GOT3 (cell line): ENCODE measurements at regions not wholly inside any gene's neighbourhood (a gene's known extent, or its start where the extent isn't known, plus 50 kb on each side); places are given as distances from the start of the nearest gene placed in this dataset.
"Not testable (repeated sequence)": the region's sequence is repeated elsewhere in the genome, so short reads cannot be mapped to it uniquely, and the experiment has no call there.

ENCODE experiments used
- DNase-seq: peaks from one replicate; lab custom pipeline; 2025; ENCODE audit warnings: mixed read lengths; lab: John Stamatoyannopoulos, UW

DNA sequence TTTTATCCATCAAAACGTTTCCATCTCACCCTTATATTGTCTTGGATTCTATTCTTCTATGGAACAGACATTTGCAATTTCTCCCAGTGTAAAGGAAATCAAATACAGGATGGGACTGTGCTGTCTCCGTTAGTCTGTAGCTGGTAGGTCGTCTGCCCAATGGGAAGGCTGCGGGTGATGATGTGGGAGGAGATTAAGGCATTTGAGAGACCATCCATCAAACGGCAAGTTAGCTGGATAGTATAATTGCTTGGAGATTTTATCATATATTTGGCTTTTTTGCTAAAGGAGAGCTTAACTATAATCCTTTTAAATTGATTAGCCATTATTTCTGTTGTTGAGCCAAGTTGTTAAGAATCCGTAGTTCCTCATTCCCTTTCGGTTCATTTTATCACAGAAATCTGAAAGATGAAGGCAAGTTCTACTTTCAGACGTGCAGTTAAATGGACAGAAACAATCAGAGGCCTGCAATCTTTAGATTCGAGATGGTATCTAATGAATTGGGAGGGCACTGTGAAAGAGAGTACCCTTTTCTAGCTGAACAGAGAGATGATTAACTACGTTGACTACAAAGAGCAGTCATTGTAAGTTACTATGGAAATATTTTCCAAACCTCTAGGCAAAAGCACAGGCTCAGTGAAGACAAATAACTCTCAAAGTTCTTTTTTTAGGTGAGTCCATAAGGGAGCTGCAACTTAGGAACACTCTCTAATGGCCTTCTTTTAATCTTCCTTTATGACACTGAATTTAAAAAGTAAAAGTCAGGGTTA lies 253.3 kb upstream of the KIAA1217 start:
- no peak for DNase-seq

DNA sequence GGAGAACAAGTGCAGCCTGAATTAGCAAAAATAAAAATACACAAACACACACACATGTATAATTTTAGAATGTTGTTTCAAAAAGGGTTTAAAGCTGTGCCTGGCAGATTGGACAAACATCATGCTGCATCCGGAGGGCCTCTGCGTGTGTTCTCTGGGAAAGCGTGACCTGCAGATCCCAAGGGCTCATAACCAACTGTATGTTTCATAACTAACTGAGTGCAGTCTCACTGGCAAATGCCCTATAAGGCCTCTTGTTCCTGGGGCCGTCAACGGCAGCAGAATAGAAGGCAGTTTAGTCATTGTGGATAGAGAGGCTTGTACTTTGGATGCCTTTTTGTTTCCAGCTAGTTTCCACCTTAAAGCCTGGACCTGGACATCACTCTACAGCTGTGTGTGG lies 243.8 kb upstream of the KIAA1217 start:
- no peak for DNase-seq

DNA sequence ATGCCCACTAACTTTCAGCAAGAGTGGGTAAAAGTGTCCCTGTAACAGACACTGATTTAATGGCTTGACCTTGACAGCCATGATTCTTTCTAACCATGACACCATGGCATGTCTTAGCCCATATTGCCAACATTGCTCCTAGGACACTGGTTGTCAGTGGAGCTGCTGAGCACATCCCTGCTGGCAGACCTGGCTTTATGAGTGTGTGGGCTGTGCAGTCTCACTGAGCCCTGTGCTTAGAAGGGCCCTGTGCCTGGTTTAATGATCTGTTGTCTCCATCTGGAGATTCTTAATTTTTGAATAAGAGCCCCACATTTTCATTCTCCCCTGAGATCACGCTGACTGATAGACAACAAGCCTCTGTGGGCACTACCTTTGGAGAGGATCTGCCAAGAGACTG lies 243.1 kb upstream of the KIAA1217 start:
- DNase-seq: no peak

DNA sequence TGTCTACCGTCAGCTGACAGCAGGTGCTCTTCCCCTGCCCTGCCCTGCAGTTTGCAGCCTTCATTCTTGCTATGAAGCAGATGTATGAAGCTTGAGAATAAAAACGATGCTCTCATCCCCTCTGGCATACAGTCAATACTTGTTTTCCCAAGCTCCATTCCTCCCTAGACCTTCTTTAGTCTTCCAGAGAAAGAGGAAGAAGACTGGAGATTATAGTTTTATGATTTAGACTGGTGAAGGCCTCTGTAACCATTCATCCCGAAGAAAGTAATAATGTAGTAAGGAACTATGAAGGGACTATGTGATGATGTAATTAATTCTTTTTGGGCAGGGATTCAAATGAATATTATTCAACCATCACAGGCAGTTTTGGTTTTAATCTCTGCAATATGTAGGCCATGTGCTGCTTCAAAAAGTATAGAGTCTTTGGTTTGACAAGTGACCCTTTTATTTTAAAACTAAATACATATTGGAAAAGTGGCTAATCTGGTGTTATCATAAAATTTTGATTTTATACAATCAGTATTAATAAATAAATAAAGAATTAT lies 242.4 kb upstream of the KIAA1217 start:
- no peak for DNase-seq

DNA sequence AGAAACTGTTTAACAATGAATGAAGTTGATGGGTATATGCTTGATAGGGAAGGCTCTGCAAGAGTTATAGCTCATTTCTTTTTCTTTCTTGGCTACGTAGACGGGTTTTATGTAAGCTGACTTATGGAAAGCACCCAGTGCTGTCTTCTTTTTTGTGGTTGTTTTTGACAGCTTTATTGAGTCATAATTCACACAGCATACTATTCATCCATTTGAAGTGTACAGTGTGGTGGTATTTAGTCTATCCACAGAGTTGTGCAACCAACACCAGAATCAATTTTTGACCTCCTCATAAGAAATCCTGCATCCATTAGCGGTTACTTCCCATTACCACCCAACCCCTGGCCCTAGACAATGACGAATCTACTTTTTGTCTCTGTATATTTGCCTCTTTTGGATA lies 240.6 kb upstream of the KIAA1217 start:
- DNase-seq: no peak

DNA sequence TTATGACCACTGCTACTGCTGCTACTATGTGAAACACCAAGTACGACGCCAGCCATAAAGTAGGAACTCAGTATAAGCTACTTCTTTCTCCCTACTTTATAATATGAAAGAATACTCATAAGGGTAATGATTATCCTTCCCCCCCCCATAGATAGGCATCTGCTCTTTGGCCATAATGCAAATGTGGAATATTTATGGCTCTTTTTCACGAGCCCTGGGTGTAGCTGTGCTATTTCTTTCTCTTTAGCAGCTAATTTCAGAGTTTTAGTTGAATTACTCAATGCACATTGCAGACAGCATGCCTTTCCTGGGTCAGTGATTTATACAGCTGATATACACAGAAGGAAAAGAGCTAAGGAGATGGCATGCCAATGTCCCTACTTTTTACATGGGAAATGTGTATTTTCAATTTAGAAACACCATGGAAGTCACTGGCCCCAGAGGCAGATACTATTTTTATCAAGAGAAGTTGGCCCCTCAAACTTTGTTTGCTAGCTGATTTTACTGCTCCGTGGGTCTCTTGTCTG lies 234.1 kb upstream of the KIAA1217 start:
- no peak for DNase-seq

DNA sequence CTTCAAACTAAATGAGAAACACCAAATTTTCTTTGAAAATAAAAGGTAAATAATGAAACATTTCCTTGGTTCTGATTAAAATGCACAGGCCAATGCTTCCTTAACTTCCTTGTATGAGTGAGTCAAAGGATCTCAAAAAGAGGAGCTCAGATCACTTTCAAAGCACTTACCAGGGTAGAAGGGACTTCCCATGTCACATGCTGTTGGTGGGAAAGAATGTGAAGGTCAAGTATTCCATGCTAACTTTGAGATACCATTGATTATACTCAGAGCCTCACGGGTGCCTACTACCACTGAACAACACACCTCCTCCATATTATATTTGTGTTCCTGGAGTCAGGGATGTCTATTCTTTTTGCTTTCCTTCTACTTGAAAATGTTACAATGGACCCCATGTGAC lies 233.5 kb upstream of the KIAA1217 start:
- DNase-seq: no peak

DNA sequence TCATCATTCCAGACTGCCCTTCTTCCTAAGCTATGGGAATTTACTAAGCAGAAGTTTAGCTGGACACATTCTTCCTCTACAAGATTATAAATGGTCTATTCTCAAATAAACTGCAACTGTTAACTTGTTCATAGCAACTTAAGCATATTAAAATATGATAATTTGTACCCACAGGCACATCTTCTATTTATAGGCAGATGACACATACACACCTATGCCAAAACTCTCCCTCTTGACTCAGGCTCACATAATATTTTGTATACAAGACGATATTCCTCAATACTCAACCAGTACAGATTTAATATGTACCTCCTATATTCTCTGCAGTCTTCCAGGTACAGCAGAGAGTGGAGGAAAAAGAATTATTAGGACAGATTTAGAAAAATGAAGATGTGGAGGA lies 232.7 kb upstream of the KIAA1217 start:
- no peak for DNase-seq

DNA sequence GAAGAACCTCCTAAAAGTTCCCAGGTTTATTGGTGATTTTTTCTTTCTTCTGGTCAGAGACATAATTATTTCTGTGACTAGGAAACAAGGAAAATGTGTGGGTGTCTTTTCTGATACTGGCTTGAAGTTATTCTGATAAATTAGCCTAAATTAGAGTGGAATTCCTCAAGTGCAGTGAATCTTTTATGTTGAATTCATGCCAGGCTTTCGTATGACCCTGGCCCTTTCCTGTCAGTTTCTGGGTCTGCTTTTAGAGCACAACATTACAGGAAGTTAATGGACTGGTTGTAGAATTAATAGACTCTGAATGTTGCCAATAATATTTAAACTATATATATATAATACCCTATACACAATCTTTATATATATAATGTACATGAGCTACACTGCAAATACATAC lies 230.6 kb upstream of the KIAA1217 start:
- DNase-seq: no peak

DNA sequence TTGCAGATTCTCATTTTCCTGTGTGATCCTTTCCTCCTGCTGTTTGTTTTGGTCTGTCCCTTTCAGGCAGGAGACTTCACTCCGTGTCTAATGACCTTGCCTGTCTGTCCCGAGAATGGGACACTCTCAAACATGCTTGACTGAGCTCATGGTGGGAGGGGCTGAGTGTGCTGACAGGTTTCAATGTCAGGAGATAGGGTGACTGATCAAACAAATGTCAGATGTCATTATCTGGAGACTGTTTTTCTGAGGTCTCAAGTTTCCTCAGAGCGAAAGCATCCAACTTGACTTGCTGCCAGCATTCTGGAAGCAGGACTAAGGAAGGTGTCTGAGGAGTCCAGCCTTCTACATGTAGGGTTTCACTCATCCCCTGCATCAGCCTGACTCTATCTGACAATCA lies 228.8 kb upstream of the KIAA1217 start:
- DNase-seq: no peak

DNA sequence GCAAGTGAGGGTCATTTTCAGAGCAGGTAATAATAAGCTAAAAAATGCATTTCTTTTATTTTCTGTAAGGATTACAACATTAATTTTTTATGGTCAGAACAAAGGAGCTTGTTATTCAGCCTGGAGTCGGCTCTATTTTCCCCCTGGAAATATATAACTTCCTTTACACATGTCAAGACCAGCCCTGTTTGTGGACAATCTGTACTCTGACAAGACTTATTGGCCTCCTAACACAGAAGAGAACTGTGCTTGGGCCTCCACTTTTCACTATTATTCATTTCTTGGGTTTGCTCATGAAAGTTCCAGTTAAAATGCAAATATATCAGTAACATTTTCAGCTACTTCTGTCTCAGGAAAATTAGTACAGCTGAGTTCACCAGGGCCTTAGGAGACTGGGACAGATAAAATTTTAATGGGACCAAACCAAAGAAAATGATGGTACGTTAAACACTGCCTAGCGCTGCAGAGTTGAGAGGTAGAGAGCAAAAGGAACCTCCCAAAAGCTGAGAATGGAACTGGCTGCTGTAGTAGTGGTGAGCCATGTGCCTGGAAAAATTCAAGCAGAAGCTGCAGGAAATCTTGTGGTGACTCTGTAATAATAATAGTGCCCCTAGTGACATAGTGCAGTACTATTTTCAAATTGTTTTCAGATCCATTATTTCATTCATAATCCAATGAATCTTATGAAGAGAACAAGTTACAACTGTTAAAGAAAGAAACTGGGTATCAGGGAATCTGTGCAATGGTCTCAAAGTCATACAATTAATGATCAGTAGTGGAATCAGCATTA lies 227.2 kb upstream of the KIAA1217 start:
- no peak for DNase-seq

DNA sequence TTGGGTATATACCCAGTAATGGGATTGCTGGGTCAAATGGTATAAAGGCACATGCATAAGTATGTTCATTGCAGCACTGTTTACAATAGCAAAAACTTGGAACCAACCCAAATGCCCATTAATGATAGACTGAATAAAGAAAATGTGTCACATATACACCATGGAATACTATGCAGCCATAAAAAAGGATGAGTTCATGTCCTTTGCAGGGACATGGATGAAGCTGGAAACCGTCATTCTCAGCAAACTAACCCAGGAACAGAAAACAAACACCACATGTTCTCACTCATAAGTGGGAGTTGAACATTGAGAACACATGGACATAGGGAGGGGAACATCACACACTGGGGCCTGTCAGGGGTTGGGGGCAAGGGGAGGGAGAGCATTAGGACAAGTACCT lies 224.5 kb upstream of the KIAA1217 start:
- DNase-seq: not testable (repeated sequence)

DNA sequence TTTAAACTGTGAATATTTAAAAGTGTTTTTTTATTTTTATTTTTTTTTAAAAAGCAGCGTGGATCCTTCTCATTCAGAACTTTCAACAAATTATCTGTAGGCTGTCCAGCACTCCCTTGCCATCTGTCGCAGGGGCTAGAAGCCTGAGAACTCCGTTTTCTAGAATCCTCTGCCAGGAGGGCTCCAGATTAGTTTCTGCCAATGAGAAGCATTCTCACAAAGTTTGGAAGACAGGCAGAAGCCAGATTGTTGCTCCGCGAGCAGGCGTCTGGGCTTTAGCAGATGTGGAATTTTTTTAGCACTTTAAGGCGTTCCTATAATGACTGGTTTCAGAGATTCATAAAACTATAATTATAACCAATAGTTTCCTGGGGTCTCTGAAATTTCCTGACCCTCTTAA lies 220.9 kb upstream of the KIAA1217 start:
- DNase-seq: no peak

DNA sequence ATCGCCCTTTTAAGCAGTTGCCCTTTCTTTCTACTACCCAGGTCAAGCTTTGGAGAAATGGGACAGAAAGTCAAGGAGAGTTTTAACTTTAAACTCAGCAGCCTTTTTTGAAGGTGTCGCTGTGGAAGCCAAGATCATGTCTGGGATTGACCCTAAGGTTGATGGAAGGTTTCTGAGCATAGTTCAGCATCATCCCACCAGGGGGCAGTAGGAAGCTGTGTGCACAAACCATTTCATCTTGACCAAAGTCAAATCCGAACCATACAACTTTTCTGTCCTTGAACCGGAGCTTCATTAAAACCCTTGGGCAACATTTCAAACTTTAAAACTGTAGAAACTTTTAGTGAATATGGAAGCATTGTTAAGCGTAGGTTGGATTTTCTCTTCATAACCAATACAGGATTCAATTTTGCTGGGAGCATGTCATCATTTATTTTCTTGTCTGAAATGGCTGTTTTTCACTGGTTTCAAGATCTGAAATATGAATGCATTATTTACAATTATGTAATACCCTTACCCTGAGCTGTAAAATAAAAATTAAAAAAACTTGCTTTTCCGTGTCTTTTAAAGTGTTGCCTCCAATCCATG lies 214.4 kb upstream of the KIAA1217 start:
- no peak for DNase-seq

DNA sequence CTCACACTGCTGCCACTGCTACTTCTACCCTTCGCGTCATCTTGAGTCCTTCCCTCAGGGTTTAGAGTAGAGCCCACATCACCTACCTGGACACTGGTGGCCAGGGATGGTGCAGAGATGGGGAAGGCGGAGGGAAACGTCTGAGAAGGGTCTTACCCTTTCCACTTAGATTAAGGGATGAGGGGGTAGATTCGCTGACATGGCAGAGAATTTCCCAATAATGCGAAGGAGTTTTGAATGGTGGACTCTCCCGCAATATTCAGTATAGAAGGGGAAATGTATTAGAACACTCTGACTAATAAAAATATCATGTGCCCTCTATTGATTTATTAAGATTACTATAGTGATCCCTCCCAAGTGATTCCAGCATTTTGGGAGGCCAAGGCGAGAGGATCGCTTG lies 209.5 kb upstream of the KIAA1217 start:
- no peak for DNase-seq

DNA sequence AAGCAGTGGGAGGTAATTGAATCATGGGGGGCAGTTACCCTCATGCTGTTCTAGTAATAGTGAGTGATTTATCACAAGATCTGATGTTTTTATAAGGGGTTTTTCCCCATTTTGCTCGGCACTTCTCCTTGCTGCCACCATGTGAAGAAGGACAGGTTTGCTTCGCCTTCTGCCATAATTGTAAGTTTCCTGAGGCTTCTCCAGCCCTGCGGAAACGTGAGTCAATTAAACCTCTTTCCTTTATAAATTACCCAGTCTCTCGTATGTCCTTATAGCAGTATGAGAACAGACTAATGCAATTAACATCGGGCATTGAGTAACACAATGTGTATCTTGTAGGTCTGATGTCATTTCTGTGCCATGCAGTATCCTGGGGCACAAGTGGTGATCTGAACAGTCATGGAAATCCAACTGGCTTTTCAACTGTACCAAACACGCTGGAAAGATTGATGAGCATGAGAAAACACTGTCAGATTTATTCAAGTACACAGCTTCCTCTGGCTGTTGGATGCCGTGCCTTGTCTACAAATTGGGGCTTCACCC lies 208.6 kb upstream of the KIAA1217 start:
- no peak for DNase-seq

DNA sequence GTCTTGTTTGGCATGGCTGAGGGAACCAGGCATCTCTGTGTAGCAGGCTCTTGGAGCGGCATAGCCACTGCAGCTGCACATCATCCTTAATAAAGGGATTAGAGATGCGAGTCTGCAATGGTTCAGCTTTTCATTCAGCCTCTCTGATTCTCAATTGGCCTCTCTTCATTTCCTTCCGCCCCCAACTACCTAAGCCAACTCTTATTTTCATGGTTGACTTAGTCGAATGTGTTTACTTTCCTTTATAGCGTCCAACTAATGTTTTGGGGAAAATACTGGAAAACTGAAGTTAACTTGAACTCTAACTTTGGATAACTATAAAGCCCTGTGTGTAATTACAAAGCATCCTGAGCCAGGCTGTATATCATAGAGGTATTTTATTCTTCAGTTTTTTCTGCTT lies 202.2 kb upstream of the KIAA1217 start:
- DNase-seq: no peak

DNA sequence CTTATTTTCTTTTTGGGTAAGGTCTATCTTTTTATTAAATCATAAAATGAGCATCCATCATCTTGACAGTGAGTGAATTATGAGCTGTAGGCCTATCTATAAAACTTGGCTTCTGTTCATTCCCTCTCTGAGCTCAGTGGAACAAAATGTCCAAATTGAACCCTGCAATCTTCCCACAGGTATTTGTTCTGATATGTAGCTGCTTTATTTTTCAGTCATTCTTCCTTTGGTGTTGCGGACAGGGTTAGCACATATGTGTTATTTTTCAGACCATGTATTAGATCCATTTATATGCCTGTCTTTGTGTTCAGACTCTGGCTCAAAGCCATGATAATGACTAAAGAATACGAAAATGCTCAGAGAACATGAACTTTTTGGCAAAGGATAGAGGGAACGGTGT lies 201.6 kb upstream of the KIAA1217 start:
- no peak for DNase-seq

DNA sequence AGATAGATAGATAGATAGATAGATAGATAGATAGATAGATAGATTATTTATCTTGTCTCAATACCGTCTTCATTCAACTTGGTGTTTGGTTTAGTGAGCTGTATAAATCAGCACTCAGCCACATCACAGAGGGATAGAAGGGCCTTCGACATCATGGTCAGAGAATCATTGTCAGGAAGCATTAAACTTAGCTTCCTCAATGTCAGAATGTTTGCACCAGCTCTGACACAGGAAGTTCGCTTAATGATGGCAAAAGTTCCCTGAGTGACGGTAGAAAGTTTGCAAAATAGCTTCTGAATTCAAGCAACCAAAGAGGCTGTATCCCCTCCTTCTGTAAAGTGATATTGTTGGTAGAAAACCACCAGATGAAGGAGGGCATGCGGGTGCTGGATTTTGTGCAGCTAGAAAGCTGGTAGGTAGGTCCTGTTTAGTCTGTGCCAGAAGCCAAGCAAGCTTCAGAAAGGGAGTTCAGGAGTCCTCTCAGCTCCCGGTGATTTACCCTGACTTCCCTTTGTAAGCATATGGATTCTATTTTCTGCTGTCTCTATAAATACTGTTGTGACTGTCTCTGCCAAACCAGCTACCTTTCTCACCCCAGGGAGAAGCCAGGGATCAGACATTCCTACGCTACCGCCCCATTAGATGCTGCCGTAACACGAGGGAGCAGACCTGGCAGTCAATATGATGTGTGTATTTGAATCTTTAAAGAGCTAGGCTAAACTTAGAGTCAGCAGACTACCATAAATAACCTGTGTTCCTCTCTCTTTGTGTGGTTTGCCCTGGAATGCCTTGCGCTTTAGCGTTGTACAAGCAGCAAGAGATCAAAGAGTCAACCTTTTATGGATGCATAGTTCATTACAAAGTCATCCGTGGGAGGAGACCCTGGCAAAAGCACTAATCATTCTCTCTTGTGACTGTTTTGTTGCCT lies 200.5 kb upstream of the KIAA1217 start:
- DNase-seq: no peak

DNA sequence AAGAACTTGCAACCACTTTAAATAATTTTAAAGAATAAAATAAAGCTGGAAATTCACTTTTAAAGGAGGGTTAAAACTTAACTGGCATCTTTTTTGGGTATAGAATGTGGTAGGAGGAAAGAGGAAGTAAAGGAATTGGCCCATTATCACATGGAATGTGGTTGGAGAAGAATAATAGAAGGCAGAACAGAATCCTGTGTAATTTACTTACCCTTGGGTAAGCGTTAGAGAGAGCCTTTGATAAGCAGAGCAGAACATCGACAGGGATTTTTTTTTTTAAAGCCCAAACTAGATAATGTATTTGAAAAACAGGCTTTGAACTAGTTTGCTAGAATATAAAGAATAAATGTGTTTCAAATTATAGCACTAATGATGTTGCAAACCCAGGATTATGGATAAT lies 199.8 kb upstream of the KIAA1217 start:
- DNase-seq: no peak

DNA sequence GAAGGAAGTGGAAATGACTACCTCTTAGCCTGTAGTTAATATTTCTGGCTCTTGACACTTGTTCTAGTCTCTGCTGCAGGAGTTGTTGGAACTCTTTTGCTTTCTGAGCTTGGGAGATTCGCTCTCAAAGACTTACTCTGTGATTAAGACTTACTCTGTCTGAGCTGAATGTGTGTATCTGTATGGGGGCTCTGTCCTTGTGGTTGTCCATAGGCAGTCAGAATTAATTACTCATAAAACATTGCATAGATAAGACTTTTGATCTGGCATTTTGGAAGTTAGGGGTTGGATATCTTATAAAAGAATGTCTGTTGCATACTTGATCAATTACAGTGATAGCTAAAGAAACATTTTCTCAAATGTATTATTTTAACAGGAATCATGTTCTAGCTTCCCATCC lies 199.2 kb upstream of the KIAA1217 start:
- no peak for DNase-seq
